Heart right ventricle (tissue), 16 donors: ENCODE measurements at regions not wholly inside any gene's neighbourhood (a gene's known extent, or its start where the extent isn't known, plus 50 kb on each side); places are given as distances from the start of the nearest gene placed in this dataset.

Experiments
- ATAC-seq, 8 donors: fragments of 200-7000 bp; cut with Tn5 transposase; one replicate each; pipeline ENCODE4 v1.9.1; 2020; ENCODE audit warnings: mild to moderate bottlenecking in 8 of 8, moderate library complexity in 8 of 8, moderate number of reproducible peaks in 1 of 8
- DNase-seq, 2 donors: peaks; one replicate each; pipeline ENCODE4 v3.0.0-alpha.2; 2020
- H3K27ac ChIP-seq, 10 donors: fragments of 200-600 bp; sonication (generic) in 2 of 10; one replicate each; pipeline versions ENCODE4 v1.5.0 to v1.8.0; 2020 to 2022; ENCODE audit warnings: mild to moderate bottlenecking in 3 of 10
- H3K27me3 ChIP-seq, 7 donors: fragments of 200-600 bp; one replicate each; pipeline ENCODE4 v1.8.0; 2021 to 2022; ENCODE audit warnings: mild to moderate bottlenecking in 2 of 7
- H3K36me3 ChIP-seq, 9 donors: fragments of 200-600 bp; sonication (generic) in 1 of 9; one replicate each; pipeline versions ENCODE4 v1.5.0 to v1.8.0; 2020 to 2022; ENCODE audit warnings: mild to moderate bottlenecking in 2 of 9
- H3K4me1 ChIP-seq, 9 donors: fragments of 200-600 bp; sonication (generic) in 1 of 9; one replicate each; pipeline versions ENCODE4 v1.5.0 to v1.8.0; 2020 to 2022; ENCODE audit warnings: mild to moderate bottlenecking in 4 of 9
- H3K4me3 ChIP-seq, 10 donors: fragments of 200-600 bp; sonication (generic) in 2 of 10; one replicate each; pipeline versions ENCODE4 v1.5.0 to v1.8.0; 2020 to 2022; ENCODE audit warnings: mild to moderate bottlenecking in 7 of 10, moderate library complexity in 2 of 10
- H3K9me3 ChIP-seq, 11 donors: fragments of 200-600 bp in 10 of 11; sonication (generic) in 2 of 11; one replicate each; pipeline versions ENCODE4 v1.5.0 to v1.8.0; 2013 to 2022; ENCODE audit warnings: mild to moderate bottlenecking in 2 of 11, control low read depth in 1 of 11, moderate library complexity in 1 of 11
- WGBS, 2 donors: extraction: QIAGEN DNeasy Blood & Tissue Kit; methylation state at CpG; one replicate each; pipeline ENCODE4 v1.1.7; 2013; ENCODE audit warnings: inconsistent platforms in 1 of 2; 5-methylcytosine and 5-hydroxymethylcytosine counted together
- intact Hi-C, 10 donors: fragments of 100-400 bp; cut with DNase I; formaldehyde crosslinking; loops; one replicate each; pipeline versions ENCODE4 v1.11.1 to v1.14.2; 2022
- TF ChIP-seq, protein P1 (sequence below), 9 donors: fragments of 200-600 bp; sonication (generic) in 2 of 9; IDR thresholded peaks; one replicate each; pipeline versions ENCODE4 v1.5.0 to v1.8.0; 2021 to 2022; ENCODE audit warnings: antibody characterized with exemption in 9 of 9, mild to moderate bottlenecking in 5 of 9, moderate library complexity in 1 of 9
- donor health status: Arrhythmogenic right ventricular cardiomyopathy.
- donor health status: ischemic (EF 13 %, LVEDD 7.1; RV severe dilation, severe dysfunction).
- donor health status: healthy with polysubstance abuse.
- donor health status: DM: no; HTN: yes; CAD: no.
- donor health status: DM: no; HTN: no; CAD: no.
- donor health status: ischemic (EF 25% LVEDD 6.9; RV normal size, moderate dysfunction).
- donor health status: ischemic (EF 25% LVEDD 5.7; RV mildly dilated, moderate dysfunction).
- donor health status: healthy.
- donor health status: DM: yes; HTN: yes; CAD: no.
- donor health status: Ischemic cardiomyopathy.
- donor health status: ischemic (EF 35%, LVEDD 5.7; RV mildly dilated, moderate dysfunction).
- donor health status: nonischemic (EF 11% LVEDD 7.7; RV severe dilation, severe dysfunction).
- donor health status: DM: yes; HTN: yes; CAD: no.
- donor health status: PGD.
- donor health status: ischemic (EF 29% LVEDD 5.4; RV normal size, mild dysfunction).
- donor health status: nonischemic (EF 23%, LVEDD 6.1; RV moderate dilation, normal function).

DNA sequence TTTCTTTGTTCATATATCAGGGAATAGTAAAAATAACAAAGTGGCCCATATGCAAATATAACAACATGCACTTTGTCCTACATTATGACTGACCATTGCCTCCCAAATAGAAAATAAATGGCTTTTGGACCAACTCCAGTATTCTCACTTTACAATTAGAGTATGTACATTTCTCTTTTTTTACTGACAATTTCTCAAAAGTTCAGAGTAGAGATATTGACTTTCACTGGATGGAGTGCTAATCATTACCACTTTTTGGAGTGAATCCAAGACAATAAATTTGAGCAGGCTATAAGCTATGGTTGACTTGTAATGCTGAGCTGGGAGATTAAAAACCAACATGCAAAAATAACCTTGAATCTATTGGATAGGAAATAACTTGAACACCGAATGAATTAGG is 987.4 kb downstream of the SUCLG1 start:
- TF ChIP-seq, protein P1, sequence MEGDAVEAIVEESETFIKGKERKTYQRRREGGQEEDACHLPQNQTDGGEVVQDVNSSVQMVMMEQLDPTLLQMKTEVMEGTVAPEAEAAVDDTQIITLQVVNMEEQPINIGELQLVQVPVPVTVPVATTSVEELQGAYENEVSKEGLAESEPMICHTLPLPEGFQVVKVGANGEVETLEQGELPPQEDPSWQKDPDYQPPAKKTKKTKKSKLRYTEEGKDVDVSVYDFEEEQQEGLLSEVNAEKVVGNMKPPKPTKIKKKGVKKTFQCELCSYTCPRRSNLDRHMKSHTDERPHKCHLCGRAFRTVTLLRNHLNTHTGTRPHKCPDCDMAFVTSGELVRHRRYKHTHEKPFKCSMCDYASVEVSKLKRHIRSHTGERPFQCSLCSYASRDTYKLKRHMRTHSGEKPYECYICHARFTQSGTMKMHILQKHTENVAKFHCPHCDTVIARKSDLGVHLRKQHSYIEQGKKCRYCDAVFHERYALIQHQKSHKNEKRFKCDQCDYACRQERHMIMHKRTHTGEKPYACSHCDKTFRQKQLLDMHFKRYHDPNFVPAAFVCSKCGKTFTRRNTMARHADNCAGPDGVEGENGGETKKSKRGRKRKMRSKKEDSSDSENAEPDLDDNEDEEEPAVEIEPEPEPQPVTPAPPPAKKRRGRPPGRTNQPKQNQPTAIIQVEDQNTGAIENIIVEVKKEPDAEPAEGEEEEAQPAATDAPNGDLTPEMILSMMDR (IDR thresholded peaks at IDR 0.05): no peak
- Histone ChIP-seq H3K27ac (no peak overlapping the region), H3K4me3 (no peak overlapping the region), H3K9me3 (no peaks in the 10 kb centered on the region), H3K4me1 (no peaks in the 10 kb centered on the region), H3K27me3 (no peaks in the 10 kb centered on the region), H3K36me3 (no peaks in the 10 kb centered on the region)
- no peak for DNase-seq
- ATAC-seq: no peak
- 71 to 76% methylated on average over 1 of the region's 1 CpG for WGBS, 2 donors
- intact Hi-C loops: no loop called here

DNA sequence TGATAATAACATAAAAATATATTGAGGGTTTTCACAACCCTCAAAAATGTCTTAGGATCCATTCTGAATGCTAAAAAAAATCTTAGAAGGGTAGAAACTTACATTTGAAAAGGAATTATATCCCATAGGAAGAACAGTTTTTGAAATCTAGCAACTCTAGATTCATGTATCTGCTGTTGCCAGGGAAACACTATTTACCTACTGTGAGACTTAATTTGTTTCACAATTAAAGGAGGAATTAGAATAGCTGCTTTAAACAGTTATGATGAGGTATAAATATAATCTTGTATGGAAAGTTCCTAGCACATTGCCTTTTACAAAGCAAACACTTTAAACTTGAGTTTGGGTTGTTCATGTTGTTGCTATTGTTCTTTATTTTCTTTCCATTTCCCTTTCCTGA is 988.2 kb downstream of the SUCLG1 start:
- Histone ChIP-seq H3K4me3 (no peak overlapping the region), H3K4me1 (no peaks in the 10 kb centered on the region), H3K27ac (no peak overlapping the region), H3K9me3 (no peaks in the 10 kb centered on the region), H3K36me3 (no peaks in the 10 kb centered on the region), H3K27me3 (no peaks in the 10 kb centered on the region)
- no peak for ATAC-seq
- intact Hi-C loops: no loop called here
- TF ChIP-seq, protein P1 (IDR thresholded peaks at IDR 0.05): no peak
- no peak for DNase-seq

DNA sequence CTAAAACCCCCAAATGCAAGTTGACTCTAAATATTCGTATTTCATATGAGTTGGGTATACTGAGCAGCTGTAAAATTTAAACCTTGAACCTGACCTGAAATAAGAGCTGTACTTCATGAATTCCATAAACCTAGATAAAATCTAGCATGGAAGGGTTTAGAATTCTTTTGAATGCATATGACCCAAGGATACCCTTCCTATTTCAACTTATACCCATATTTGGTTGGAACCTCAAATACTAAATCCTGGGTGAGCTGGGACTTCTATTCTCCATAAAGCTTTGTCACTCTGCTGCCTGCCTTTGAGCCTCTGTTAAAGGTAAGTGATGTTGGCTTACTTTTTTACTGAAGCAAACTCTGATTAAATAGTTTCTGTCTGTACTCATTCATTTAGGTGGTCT is 994.6 kb downstream of the SUCLG1 start:
- H3K36me3 ChIP-seq: no peaks in the 10 kb centered on the region
- intact Hi-C loops: no loop called here
- H3K4me3 ChIP-seq: no peak overlapping the region
- DNase-seq (no peak), ATAC-seq (no peak)
- 77 to 81% methylated on average over 1 of the region's 1 CpG for WGBS, 2 donors
- TF ChIP-seq, protein P1 (IDR thresholded peaks at IDR 0.05): no peak
- H3K4me1 ChIP-seq: no peaks in the 10 kb centered on the region
- no peak overlapping the region for H3K27ac ChIP-seq
- no peaks in the 10 kb centered on the region for H3K9me3 ChIP-seq
- H3K27me3 ChIP-seq: no peaks in the 10 kb centered on the region

DNA sequence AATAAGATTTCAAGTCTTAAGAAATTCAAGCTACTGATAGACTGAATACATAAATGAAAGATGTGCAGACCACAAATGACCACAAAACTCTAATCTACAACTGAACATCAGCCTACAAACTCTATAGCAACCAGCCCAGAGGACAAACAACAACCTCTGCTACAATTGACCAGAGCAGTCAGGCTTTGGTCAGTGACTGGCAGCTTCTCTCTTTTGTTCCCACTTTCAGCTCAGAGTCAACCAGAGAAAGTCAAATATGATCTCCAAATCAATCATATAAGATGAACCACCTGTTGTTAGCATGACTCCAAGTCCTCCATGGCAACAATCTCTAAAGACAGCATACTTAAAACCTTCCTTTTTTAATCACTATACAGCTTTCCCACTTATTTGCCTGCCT is 996.2 kb downstream of the SUCLG1 start:
- Histone ChIP-seq H3K9me3 (no peaks in the 10 kb centered on the region), H3K4me1 (no peaks in the 10 kb centered on the region), H3K4me3 (no peak overlapping the region), H3K27me3 (no peaks in the 10 kb centered on the region), H3K36me3 (no peaks in the 10 kb centered on the region), H3K27ac (no peak overlapping the region)
- intact Hi-C loops: no loop called here
- TF ChIP-seq, protein P1 (IDR thresholded peaks at IDR 0.05): no peak
- no peak for DNase-seq
- no peak for ATAC-seq

- TF ChIP-seq, protein P1 (IDR thresholded peaks at IDR 0.05): no peak
- intact Hi-C loops: no loop called here
- H3K27me3 ChIP-seq: no peaks in the 10 kb centered on the region
Measured at GRCh38 chr2:83461135-83461534, 997.9 kb downstream of the SUCLG1 start.

More at GRCh38 chr2:83461135-83461534, 997.9 kb downstream of the SUCLG1 start:
- 89 to 91% methylated on average over 3 of the region's 3 CpGs for WGBS, 2 donors
- Histone ChIP-seq H3K27ac (no peak overlapping the region), H3K36me3 (no peaks in the 10 kb centered on the region), H3K4me1 (no peaks in the 10 kb centered on the region), H3K9me3 (no peaks in the 10 kb centered on the region), H3K4me3 (no peak overlapping the region)
- DNase-seq (no peak), ATAC-seq (no peak)
